H1 (cell line): ENCODE measurements at regions not wholly inside any gene's neighbourhood (a gene's known extent, or its start where the extent isn't known, plus 50 kb on each side); places are given as distances from the start of the nearest gene placed in this dataset.

Experiments used
- CTCF ChIA-PET: fragments of 300-600 bp; sonication (Branson Sonifier 250); formaldehyde crosslinking; loops from one replicate; lab custom pipeline; 2021; ENCODE audit not compliant: partially characterized antibody; lab: Charles Lee
- POLR2A ChIA-PET: fragments of 300-600 bp; sonication (Branson Sonifier 250); formaldehyde crosslinking; loops from one replicate; lab custom pipeline; 2021; ENCODE audit warnings: inconsistent platforms; ENCODE audit not compliant: partially characterized antibody; lab: Charles Lee
- DNase-seq, 2 experiments: peaks; one replicate each; pipeline versions ENCODE4 v3.0.0 to v3.0.0-alpha.2; 2010 to 2022; ENCODE audit warnings: low spot score in 2 of 2, low read depth in 1 of 2, mixed read lengths in 1 of 2
- FAIRE-seq: peaks from 2 replicates; lab custom pipeline; 2011; peaks lifted over from hg19 to GRCh38; lab: Jason Lieb, UNC
- H2AFZ ChIP-seq: 2 replicates; pipeline ENCODE4 v1.8.1; 2012; ENCODE audit warnings: low read length, inconsistent platforms
- H2AK5ac ChIP-seq: 2 replicates; pipeline ENCODE4 v1.6.1; 2013; ENCODE audit warnings: low read depth, low read length
- H2BK120ac ChIP-seq: replicated peaks from 2 replicates; pipeline ENCODE3; 2013; ENCODE audit warnings: low read depth, low read length, inconsistent platforms
- H2BK12ac ChIP-seq: 2 replicates; pipeline ENCODE4 v1.6.1; 2013; ENCODE audit warnings: low read depth, low read length
- H2BK15ac ChIP-seq: 2 replicates; pipeline ENCODE4 v1.6.1; 2013; ENCODE audit warnings: low read length
- H2BK20ac ChIP-seq: 2 replicates; pipeline ENCODE4 v1.6.1; 2013; ENCODE audit warnings: low read length
- H2BK5ac ChIP-seq: 2 replicates; pipeline ENCODE4 v1.6.1; 2013; ENCODE audit warnings: low read depth, low read length
- H3K14ac ChIP-seq: 2 replicates; pipeline ENCODE4 v1.6.1; 2013; ENCODE audit warnings: inconsistent platforms; ENCODE audit not compliant: insufficient read length
- H3K18ac ChIP-seq: 2 replicates; pipeline ENCODE4 v1.6.1; 2013; ENCODE audit warnings: low read length; ENCODE audit errors: extremely low read depth
- H3K23ac ChIP-seq: 2 replicates; pipeline ENCODE4 v1.6.1; 2013; ENCODE audit warnings: inconsistent platforms; ENCODE audit not compliant: insufficient read length
- H3K23me2 ChIP-seq: 2 replicates; pipeline ENCODE4 v1.6.1; 2013; ENCODE audit warnings: low read depth, low read length
- H3K27ac ChIP-seq: 2 replicates; pipeline ENCODE4 v1.6.1; 2011; ENCODE audit warnings: low read depth, low read length, inconsistent platforms
- H3K27me3 ChIP-seq, 4 experiments: replicated peaks in 1 of 4; 1 replicate in 1 of 4; 2 replicates in 3 of 4; pipeline versions ENCODE4 v1.6.1 to v1.8.1; 2011 to 2013; ENCODE audit warnings: low read length in 3 of 4, mild to moderate bottlenecking in 3 of 4, inconsistent platforms in 2 of 4, mixed read lengths in 2 of 4, moderate library complexity in 1 of 4; ENCODE audit not compliant: control insufficient read depth in 3 of 4, insufficient read depth in 3 of 4; ENCODE audit errors: extremely low read depth in 1 of 4
- H3K36me3 ChIP-seq, 4 experiments: 2 replicates each; pipeline versions ENCODE4 v1.6.1 to v1.8.1; 2011 to 2013; ENCODE audit warnings: mild to moderate bottlenecking in 4 of 4, low read length in 3 of 4, moderate library complexity in 2 of 4, control low read depth in 1 of 4, inconsistent platforms in 1 of 4; ENCODE audit not compliant: insufficient read depth in 4 of 4, control insufficient read depth in 2 of 4
- H3K4ac ChIP-seq: replicated peaks from 2 replicates; pipeline ENCODE3; 2013; ENCODE audit warnings: low read length, low read depth, mixed read lengths, inconsistent platforms; ENCODE audit not compliant: insufficient read length
- H3K4me1 ChIP-seq, 4 experiments: replicated peaks in 1 of 4; 1 replicate in 1 of 4; 2 replicates in 3 of 4; pipeline versions ENCODE4 v1.6.1 to v1.8.1; 2011 to 2013; ENCODE audit warnings: low read length in 3 of 4, inconsistent platforms in 2 of 4, mixed read lengths in 1 of 4; ENCODE audit not compliant: insufficient read depth in 4 of 4, control insufficient read depth in 3 of 4
- H3K4me2 ChIP-seq, 2 experiments: 2 replicates each; pipeline versions ENCODE4 v1.6.1 to v1.8.1; 2011 to 2013; ENCODE audit warnings: low read depth in 2 of 2, low read length in 2 of 2, control low read depth in 1 of 2, inconsistent platforms in 1 of 2, mild to moderate bottlenecking in 1 of 2; ENCODE audit not compliant: insufficient read depth in 1 of 2
- H3K4me3 ChIP-seq, 4 experiments: fragments of 200-600, 300-600 bp in 1 of 4; sonication (generic), shearing (Covaris generic), sonication (Bioruptor Twin) in 1 of 4; 2 replicates each; pipeline versions ENCODE4 v1.5.1 to v1.8.1; 2011 to 2016; ENCODE audit warnings: low read length in 4 of 4, low read depth in 3 of 4, control low read depth in 2 of 4, inconsistent platforms in 2 of 4, mild to moderate bottlenecking in 2 of 4, mixed read lengths in 1 of 4, moderate library complexity in 1 of 4; ENCODE audit not compliant: insufficient read depth in 2 of 4; ENCODE audit errors: extremely low read depth in 1 of 4
- H3K56ac ChIP-seq: replicated peaks from 2 replicates; pipeline ENCODE3; 2013; ENCODE audit warnings: low read depth, mild to moderate bottlenecking, mixed read lengths, low read length, inconsistent platforms; ENCODE audit not compliant: insufficient read length
- H3K79me1 ChIP-seq: 2 replicates; pipeline ENCODE4 v1.6.1; 2013; ENCODE audit warnings: low read depth, low read length, control low read depth
- H3K79me2 ChIP-seq, 2 experiments: 2 replicates each; pipeline versions ENCODE4 v1.6.1 to v1.8.1; 2012 to 2013; ENCODE audit warnings: low read length in 2 of 2, mild to moderate bottlenecking in 2 of 2, inconsistent platforms in 1 of 2; ENCODE audit not compliant: insufficient read depth in 2 of 2, control insufficient read depth in 1 of 2
- H3K9ac ChIP-seq, 4 experiments: replicated peaks in 1 of 4; 1 replicate in 1 of 4; 2 replicates in 3 of 4; pipeline versions ENCODE4 v1.6.1 to v1.8.1; 2011 to 2013; ENCODE audit warnings: low read depth in 3 of 4, low read length in 3 of 4, control low read depth in 2 of 4, mild to moderate bottlenecking in 2 of 4, moderate library complexity in 2 of 4, inconsistent platforms in 1 of 4; ENCODE audit errors: extremely low read depth in 1 of 4
- H3K9me3 ChIP-seq, 2 experiments: 2 replicates each; pipeline versions ENCODE4 v1.6.1 to v1.8.1; 2012 to 2013; ENCODE audit warnings: mild to moderate bottlenecking in 2 of 2, moderate library complexity in 2 of 2, control low read depth in 1 of 2, inconsistent platforms in 1 of 2, low read depth in 1 of 2, low read length in 1 of 2, mixed read lengths in 1 of 2; ENCODE audit not compliant: insufficient read depth in 2 of 2
- H4K20me1 ChIP-seq, 2 experiments: replicated peaks in 1 of 2; 2 replicates each; pipeline versions ENCODE3 to v1.8.1; 2011 to 2013; ENCODE audit warnings: inconsistent platforms in 2 of 2, low read length in 2 of 2, mild to moderate bottlenecking in 1 of 2; ENCODE audit not compliant: insufficient read depth in 2 of 2, control insufficient read depth in 1 of 2
- H4K5ac ChIP-seq: 2 replicates; pipeline ENCODE4 v1.6.1; 2013; ENCODE audit warnings: low read length, low read depth, mixed read lengths, inconsistent platforms; ENCODE audit not compliant: insufficient read length
- H4K8ac ChIP-seq: 2 replicates; pipeline ENCODE4 v1.8.0; 2013; ENCODE audit warnings: mild to moderate bottlenecking, moderate library complexity, low read length, inconsistent platforms; ENCODE audit not compliant: insufficient read depth; ENCODE audit errors: extremely low read depth
- H4K91ac ChIP-seq: replicated peaks from 2 replicates; pipeline ENCODE3; 2013; ENCODE audit warnings: low read length, mixed read lengths, inconsistent platforms; ENCODE audit not compliant: insufficient read length
- BACH1 ChIP-seq: IDR thresholded peaks from 2 replicates; pipeline ENCODE4 v1.6.1; 2012; ENCODE audit warnings: low read length, improper control_type of control experiment
- BCL11A ChIP-seq, 2 experiments: IDR thresholded peaks; one replicate each; pipeline ENCODE4 v1.6.1; 2011; ENCODE audit warnings: low read depth in 2 of 2, low read length in 2 of 2, mild to moderate bottlenecking in 2 of 2
- CEBPB ChIP-seq: IDR thresholded peaks from 2 replicates; pipeline ENCODE4 v1.6.1; 2012; ENCODE audit warnings: low read depth, low read length
- EGR1 ChIP-seq: IDR thresholded peaks from 2 replicates; pipeline ENCODE4 v1.6.1; 2011; ENCODE audit warnings: low read depth, low read length, borderline replicate concordance
- KDM1A ChIP-seq: fragments of 200-600, 300-600 bp; sonication (generic); IDR thresholded peaks from 2 replicates; pipeline ENCODE4 v1.7.1; 2016; ENCODE audit warnings: mild to moderate bottlenecking, low read length, borderline replicate concordance
- KDM4A ChIP-seq: IDR thresholded peaks from one replicate; pipeline ENCODE4 v1.7.1; 2012; ENCODE audit warnings: low read depth, mild to moderate bottlenecking, moderate library complexity, low read length, inconsistent platforms; ENCODE audit not compliant: severe bottlenecking
- MAFK ChIP-seq: IDR thresholded peaks from 2 replicates; pipeline ENCODE4 v1.6.1; 2012; ENCODE audit warnings: low read depth, mild to moderate bottlenecking, improper control_type of control experiment, low read length
- NRF1 ChIP-seq: IDR thresholded peaks from 2 replicates; pipeline ENCODE4 v1.6.1; 2011; ENCODE audit warnings: mild to moderate bottlenecking, low read depth, low read length, improper control_type of control experiment
- PHF8 ChIP-seq: fragments of 200-600 bp; sonication (generic); conservative IDR thresholded peaks from 2 replicates; pipeline ENCODE4 v1.7.1; 2012; ENCODE audit warnings: low read depth, mild to moderate bottlenecking, inconsistent platforms, low read length, moderate library complexity
- POLR2AphosphoS5 ChIP-seq: IDR thresholded peaks from 2 replicates; pipeline ENCODE4 v1.6.1; 2011; ENCODE audit warnings: low read depth, low read length
- RAD21 ChIP-seq, 2 experiments: IDR thresholded peaks in 1 of 2; conservative IDR thresholded peaks in 1 of 2; 2 replicates each; pipeline ENCODE4 v1.6.1; 2011; ENCODE audit warnings: low read depth in 2 of 2, low read length in 2 of 2, improper control_type of control experiment in 1 of 2, inconsistent platforms in 1 of 2, mild to moderate bottlenecking in 1 of 2, moderate library complexity in 1 of 2
- SAP30 ChIP-seq: fragments of 300-600 bp; sonication (generic); IDR thresholded peaks from 2 replicates; pipeline ENCODE4 v1.7.1; 2012; ENCODE audit warnings: low read length, moderate library complexity, mild to moderate bottlenecking, inconsistent platforms; ENCODE audit not compliant: insufficient read depth, insufficient replicate concordance
- SP1 ChIP-seq: IDR thresholded peaks from 2 replicates; pipeline ENCODE4 v1.6.1; 2011; ENCODE audit warnings: low read depth, low read length
- SRF ChIP-seq: IDR thresholded peaks from 2 replicates; pipeline ENCODE4 v1.6.1; 2011; ENCODE audit warnings: mild to moderate bottlenecking, low read depth, low read length, moderate library complexity
- WGBS, 2 experiments: shearing (Covaris generic) in 1 of 2; methylation state at CpG; one replicate each; pipeline versions ENCODE4 v1.1.6 to v1.1.7; 2013 to 2015; ENCODE audit warnings: low lambda C conversion rate in 2 of 2, mixed read lengths in 2 of 2, inconsistent platforms in 1 of 2, low coverage in 1 of 2, missing lambda C conversion rate in 1 of 2; ENCODE audit not compliant: insufficient replicate concordance in 2 of 2, insufficient coverage in 1 of 2, insufficient read length in 1 of 2; ENCODE audit errors: extremely low coverage in 1 of 2, missing lambda C conversion rate in 1 of 2; 5-methylcytosine and 5-hydroxymethylcytosine counted together
- TF ChIP-seq, protein P1 (sequence below): IDR thresholded peaks from 2 replicates; pipeline ENCODE4 v1.6.1; 2011; ENCODE audit warnings: low read length, improper control_type of control experiment

DNA sequence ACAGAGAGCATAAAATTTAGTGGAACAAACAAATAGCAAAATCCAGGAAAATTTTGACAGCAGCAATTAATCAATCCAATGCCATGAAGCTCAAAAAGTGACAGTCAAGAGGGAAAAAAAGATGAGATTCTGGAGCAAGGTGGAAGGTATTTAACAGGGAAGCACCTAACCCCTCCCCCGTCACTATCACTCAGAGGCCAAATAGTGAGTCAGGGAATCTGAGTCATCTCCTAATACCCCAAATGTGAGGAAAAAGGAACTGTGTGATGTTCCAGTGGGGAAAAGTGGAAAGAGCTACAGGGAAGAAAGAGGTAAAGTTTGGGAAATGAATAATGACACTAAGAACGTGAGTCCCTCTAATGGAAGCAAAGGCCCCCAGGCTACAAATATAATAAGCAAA, 113.2 kb upstream of the PHF14 start:
- Histone ChIP-seq H3K79me2 (no peaks in the 10 kb centered on the region), H3K27ac (no peak overlapping the region), H2BK120ac (no peak overlapping the region), H4K91ac (no peak overlapping the region), H3K9me3 (no peaks in the 10 kb centered on the region), H4K20me1 (no peaks in the 10 kb centered on the region), H2BK12ac (no peak overlapping the region), H2AK5ac (no peak overlapping the region), H3K4ac (no peak overlapping the region), H2BK5ac (no peak overlapping the region), H3K4me1 (no peaks in the 10 kb centered on the region), H4K8ac (no peak overlapping the region), H3K14ac (no peak overlapping the region), H3K4me2 (no peak overlapping the region), H3K27me3 (no peaks in the 10 kb centered on the region), H3K36me3 (no peaks in the 10 kb centered on the region), H3K9ac (no peak overlapping the region), H3K4me3 (no peak overlapping the region), H3K79me1 (no peaks in the 10 kb centered on the region), H4K5ac (no peak overlapping the region), H3K23ac (no peak overlapping the region), H2AFZ (peak overlapping the region; percentile 94), H3K18ac (no peak overlapping the region), H3K23me2 (no peaks in the 10 kb centered on the region), H2BK20ac (no peak overlapping the region), H3K56ac (no peak overlapping the region), H2BK15ac (no peak overlapping the region)
- peak in 1 of 2 experiments; percentile 5 for DNase-seq
- 88% methylated on average over 2 of the region's 2 CpGs; no CpG with 5 or more reads in 1 of the 2 experiments for whole genome bisulfite sequencing, 2 experiments
- ChIA-PET CTCF (no interaction called here), POLR2A (no interaction called here)
- FAIRE-seq, result no peak
- TF ChIP-seq CEBPB, result no peak
- no peak for TF ChIP-seq PHF8
- TF ChIP-seq BACH1, result peak; percentile 87
- TF ChIP-seq BCL11A (IDR thresholded peaks at IDR 0.05; ENCODE audit: low read depth in 2 of 2, low read length in 2 of 2), result no peak
- TF ChIP-seq KDM4A, result no peak
- TF ChIP-seq SAP30, result no peak
- TF ChIP-seq SRF, result no peak
- TF ChIP-seq, protein P1, sequence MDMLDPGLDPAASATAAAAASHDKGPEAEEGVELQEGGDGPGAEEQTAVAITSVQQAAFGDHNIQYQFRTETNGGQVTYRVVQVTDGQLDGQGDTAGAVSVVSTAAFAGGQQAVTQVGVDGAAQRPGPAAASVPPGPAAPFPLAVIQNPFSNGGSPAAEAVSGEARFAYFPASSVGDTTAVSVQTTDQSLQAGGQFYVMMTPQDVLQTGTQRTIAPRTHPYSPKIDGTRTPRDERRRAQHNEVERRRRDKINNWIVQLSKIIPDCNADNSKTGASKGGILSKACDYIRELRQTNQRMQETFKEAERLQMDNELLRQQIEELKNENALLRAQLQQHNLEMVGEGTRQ, result no peak
- no peak for TF ChIP-seq EGR1
- no peak for TF ChIP-seq KDM1A
- TF ChIP-seq SP1, result no peak
- TF ChIP-seq RAD21 (IDR thresholded peaks at IDR 0.05 in 1 of 2, conservative IDR thresholded peaks at IDR 0.05 in 1 of 2; ENCODE audit: low read depth in 2 of 2, low read length in 2 of 2), result no peak
- no peak for TF ChIP-seq NRF1
- no peak for TF ChIP-seq POLR2AphosphoS5
- TF ChIP-seq MAFK, result peak; percentile 72; the same call in 1 of the 2 replicates
